IPS-15b (cell line): ENCODE measurements at regions not wholly inside any gene's neighbourhood (a gene's known extent, or its start where the extent isn't known, plus 50 kb on each side); places are given as distances from the start of the nearest gene placed in this dataset.

Experiments
- H3K27me3 ChIP-seq: one replicate; pipeline ENCODE4 v1.6.1; 2013; ENCODE audit warnings: low read length; ENCODE audit not compliant: control insufficient read depth, insufficient read depth
- H3K36me3 ChIP-seq: one replicate; pipeline ENCODE4 v1.6.1; 2013; ENCODE audit warnings: low read length; ENCODE audit not compliant: control insufficient read depth, insufficient read depth
- H3K4me1 ChIP-seq: one replicate; pipeline ENCODE4 v1.6.1; 2013; ENCODE audit warnings: mild to moderate bottlenecking, low read length; ENCODE audit not compliant: control insufficient read depth, insufficient read depth
- H3K4me3 ChIP-seq: one replicate; pipeline ENCODE4 v1.5.1; 2013; ENCODE audit warnings: low read depth, low read length
- H3K9ac ChIP-seq: one replicate; pipeline ENCODE4 v1.6.1; 2013; ENCODE audit warnings: low read depth, mild to moderate bottlenecking, low read length
- H3K9me3 ChIP-seq: one replicate; pipeline ENCODE4 v1.6.1; 2013; ENCODE audit warnings: mild to moderate bottlenecking, low read length; ENCODE audit not compliant: control insufficient read depth, insufficient read depth

GRCh38 chr11:122062763-122063162, 53.3 kb downstream of the BLID start:
- Histone ChIP-seq H3K9ac (no peak overlapping the region), H3K9me3 (no peaks in the 10 kb centered on the region), H3K36me3 (no peaks in the 10 kb centered on the region), H3K27me3 (no peaks in the 10 kb centered on the region), H3K4me3 (no peak overlapping the region), H3K4me1 (no peaks in the 10 kb centered on the region)

DNA sequence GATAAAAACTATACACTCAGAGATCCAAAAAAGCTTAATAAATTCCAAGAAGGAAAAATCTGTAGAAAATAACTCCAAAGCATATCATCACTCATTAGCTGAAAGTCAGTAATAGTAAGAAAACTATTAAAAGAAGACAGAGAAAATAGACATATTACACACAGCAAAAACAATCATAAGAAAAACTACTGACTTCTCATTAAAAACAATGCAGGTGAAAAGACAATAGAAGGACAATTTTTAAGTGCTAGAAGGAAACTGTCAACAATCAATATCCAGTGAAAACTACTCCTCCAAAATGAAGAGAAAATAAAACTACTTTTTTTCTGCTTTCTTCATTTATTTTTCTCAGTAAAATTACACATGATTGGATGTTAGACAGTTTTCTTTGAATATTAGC, 56.5 kb downstream of the BLID start:
- Histone ChIP-seq H3K9me3 (no peaks in the 10 kb centered on the region), H3K27me3 (no peaks in the 10 kb centered on the region), H3K4me3 (no peak overlapping the region), H3K4me1 (no peaks in the 10 kb centered on the region), H3K9ac (no peak overlapping the region), H3K36me3 (no peaks in the 10 kb centered on the region)

DNA sequence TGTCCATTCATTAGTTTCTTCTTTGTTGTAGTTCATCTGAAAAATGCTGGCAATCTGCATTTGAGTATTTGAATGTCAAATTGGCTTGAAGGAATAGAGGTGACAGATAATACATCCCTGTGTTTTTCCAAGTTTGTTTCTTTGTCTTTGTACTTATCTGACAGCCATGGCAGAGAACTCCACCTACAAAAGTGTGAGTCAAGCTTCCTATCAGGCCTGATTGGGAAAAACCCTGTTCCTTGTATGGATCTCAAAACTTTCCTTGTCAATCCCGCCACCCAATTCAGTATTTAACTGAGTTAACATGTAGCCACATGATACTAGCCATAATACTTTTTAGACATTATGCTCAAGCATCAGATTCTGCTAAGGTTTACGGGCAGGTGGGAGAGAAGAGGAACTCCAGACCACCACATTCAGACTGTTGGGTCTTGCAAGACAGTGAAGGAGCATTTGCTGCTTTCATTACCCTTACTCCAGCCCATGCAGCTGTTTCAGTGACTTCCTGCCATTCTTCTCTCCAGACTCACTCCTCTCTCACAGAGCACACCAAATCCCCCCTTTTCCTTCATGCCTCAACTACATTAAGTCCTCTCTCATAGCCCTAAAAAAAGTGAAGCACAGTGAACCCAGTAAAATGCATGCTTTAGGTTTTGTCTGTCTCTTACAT, 65.9 kb downstream of the BLID start:
- Histone ChIP-seq H3K9ac (no peak overlapping the region), H3K4me3 (no peak overlapping the region), H3K9me3 (no peaks in the 10 kb centered on the region), H3K36me3 (no peaks in the 10 kb centered on the region), H3K27me3 (no peaks in the 10 kb centered on the region), H3K4me1 (no peaks in the 10 kb centered on the region)

DNA sequence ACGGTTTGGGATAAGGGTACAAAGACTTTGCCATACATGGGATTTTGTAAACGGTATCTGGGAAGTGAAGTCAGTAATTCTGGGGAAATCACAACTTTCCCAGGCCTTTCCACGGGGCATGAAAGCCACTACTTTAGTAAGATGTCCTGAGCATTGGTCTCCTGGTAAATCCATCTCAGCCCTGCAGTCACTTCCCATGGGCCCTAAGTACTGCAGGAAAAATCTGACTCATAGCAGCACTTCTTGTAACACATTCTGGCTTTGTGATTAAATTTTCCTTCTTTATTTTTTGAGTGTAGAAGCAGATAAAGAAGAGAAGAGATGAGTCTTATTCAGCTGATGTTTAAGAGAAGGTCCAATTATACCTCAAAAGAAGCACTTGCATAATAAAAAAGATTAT, 67.6 kb downstream of the BLID start:
- H3K4me3 ChIP-seq = no peak overlapping the region
- H3K9ac ChIP-seq = no peak overlapping the region
- no peaks in the 10 kb centered on the region for H3K36me3 ChIP-seq
- no peaks in the 10 kb centered on the region for H3K9me3 ChIP-seq
- no peaks in the 10 kb centered on the region for H3K4me1 ChIP-seq
- H3K27me3 ChIP-seq = no peaks in the 10 kb centered on the region

DNA sequence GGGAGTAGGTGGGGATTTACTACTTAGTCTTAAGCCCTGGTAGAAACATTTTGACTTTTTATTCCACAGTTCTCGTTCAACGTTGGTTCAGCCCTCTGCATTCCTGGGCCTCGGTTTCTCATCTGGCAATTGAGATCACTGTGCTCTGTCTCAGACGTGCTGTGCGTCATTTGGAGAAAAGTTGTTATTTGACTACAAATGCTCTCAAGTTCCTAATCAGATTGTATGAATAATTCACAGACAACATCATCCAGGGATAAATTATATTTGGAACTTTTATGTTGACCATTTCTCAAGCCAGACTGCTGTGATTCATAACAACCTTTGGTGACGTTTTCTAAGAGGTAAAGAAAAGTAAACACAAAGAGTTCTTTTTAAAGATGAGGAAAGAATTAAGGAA, 69.2 kb downstream of the BLID start:
- H3K4me3 ChIP-seq = no peak overlapping the region
- no peaks in the 10 kb centered on the region for H3K4me1 ChIP-seq
- H3K27me3 ChIP-seq = no peaks in the 10 kb centered on the region
- no peak overlapping the region for H3K9ac ChIP-seq
- H3K36me3 ChIP-seq = no peaks in the 10 kb centered on the region
- H3K9me3 ChIP-seq = no peaks in the 10 kb centered on the region

GRCh38 chr11:122046438-122046837, 69.6 kb downstream of the BLID start:
- Histone ChIP-seq H3K9ac (no peak overlapping the region), H3K9me3 (no peaks in the 10 kb centered on the region), H3K36me3 (no peaks in the 10 kb centered on the region), H3K27me3 (no peaks in the 10 kb centered on the region), H3K4me1 (no peaks in the 10 kb centered on the region), H3K4me3 (no peak overlapping the region)

- peaks cover 2% of the 10 kb centered on the region for H3K4me1 ChIP-seq
- H3K9ac ChIP-seq = no peak overlapping the region
- no peaks in the 10 kb centered on the region for H3K27me3 ChIP-seq
- no peaks in the 10 kb centered on the region for H3K9me3 ChIP-seq
- no peaks in the 10 kb centered on the region for H3K36me3 ChIP-seq
- H3K4me3 ChIP-seq = no peak overlapping the region
Observed at GRCh38 chr11:122045181-122045586, 70.8 kb downstream of the BLID start.

DNA sequence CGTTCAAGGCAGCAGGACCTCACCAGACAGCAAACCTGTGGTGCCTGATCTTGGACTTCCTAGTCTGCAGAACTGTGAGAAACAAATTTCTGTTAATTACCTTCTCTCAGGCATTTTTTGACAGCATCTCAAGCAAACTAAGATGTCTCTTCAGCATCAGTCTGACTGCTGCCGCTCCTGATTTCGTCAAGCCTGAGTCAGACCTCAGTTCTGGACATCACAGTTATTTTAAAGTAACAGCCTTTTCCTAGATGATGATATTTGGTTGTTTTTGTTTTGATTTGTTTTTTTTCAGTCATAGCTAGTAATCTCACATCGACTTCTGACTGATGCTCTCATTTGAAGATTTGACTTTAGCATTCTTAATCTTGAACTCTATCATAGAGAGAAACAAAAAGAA, 71.9 kb downstream of the BLID start:
- peaks cover 2% of the 10 kb centered on the region for H3K27me3 ChIP-seq
- no peak overlapping the region for H3K9ac ChIP-seq
- no peaks in the 10 kb centered on the region for H3K36me3 ChIP-seq
- H3K9me3 ChIP-seq = no peaks in the 10 kb centered on the region
- no peak overlapping the region for H3K4me3 ChIP-seq
- H3K4me1 ChIP-seq = peaks cover 4% of the 10 kb centered on the region

DNA sequence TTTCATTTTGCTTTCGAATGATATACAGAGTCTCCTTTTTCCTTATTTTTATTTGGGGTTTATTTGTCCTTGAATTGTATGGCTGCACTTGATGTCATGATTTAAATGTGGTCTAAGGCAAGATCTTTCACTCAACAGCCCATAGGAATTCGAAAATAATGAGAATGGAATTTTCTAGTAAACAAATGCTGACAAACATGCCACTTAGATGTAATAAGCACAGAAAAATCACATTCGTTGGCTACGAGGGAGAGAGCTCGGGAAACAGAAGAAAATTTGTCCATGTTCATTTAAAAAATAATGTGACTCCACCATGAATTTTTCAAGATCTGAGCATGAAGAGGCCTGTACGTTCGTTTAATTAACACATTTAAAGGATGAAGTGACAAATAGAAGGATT, 73.0 kb downstream of the BLID start:
- Histone ChIP-seq H3K36me3 (no peaks in the 10 kb centered on the region), H3K27me3 (peaks cover 2% of the 10 kb centered on the region), H3K9me3 (no peaks in the 10 kb centered on the region), H3K4me3 (no peak overlapping the region), H3K4me1 (peaks cover 8% of the 10 kb centered on the region), H3K9ac (no peak overlapping the region)

- H3K9me3 ChIP-seq = no peaks in the 10 kb centered on the region
- H3K36me3 ChIP-seq = no peaks in the 10 kb centered on the region
- H3K27me3 ChIP-seq = peaks cover 2% of the 10 kb centered on the region
- no peak overlapping the region for H3K9ac ChIP-seq
- H3K4me3 ChIP-seq = no peak overlapping the region
- peaks cover 13% of the 10 kb centered on the region for H3K4me1 ChIP-seq
Observed at GRCh38 chr11:122040464-122040863, 75.6 kb downstream of the BLID start.

DNA sequence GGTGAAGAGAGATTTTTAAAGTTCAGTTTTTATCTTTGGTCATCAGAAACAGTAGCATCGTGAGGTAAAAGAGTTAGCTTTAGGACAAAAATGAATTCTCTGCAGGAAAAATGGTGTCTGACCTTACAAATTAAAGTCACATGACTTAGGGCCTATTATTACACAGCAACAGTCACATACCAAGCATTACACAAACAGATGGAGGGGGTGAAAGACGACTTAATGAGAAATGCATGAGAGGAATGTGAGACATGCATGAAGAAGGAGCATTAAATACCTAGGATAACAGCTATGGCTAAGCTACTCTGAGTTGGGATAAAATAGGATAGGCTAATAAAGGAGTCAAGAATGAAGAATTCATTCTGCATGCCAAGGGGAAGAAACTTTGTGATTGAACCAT, 77.5 kb downstream of the BLID start:
- peaks cover 13% of the 10 kb centered on the region for H3K4me1 ChIP-seq
- H3K27me3 ChIP-seq = peaks cover 2% of the 10 kb centered on the region
- no peak overlapping the region for H3K4me3 ChIP-seq
- H3K9me3 ChIP-seq = no peaks in the 10 kb centered on the region
- no peaks in the 10 kb centered on the region for H3K36me3 ChIP-seq
- no peak overlapping the region for H3K9ac ChIP-seq

- Histone ChIP-seq H3K27me3 (peaks cover 2% of the 10 kb centered on the region), H3K9ac (no peak overlapping the region), H3K9me3 (no peaks in the 10 kb centered on the region), H3K4me3 (no peak overlapping the region), H3K4me1 (peaks cover 13% of the 10 kb centered on the region), H3K36me3 (no peaks in the 10 kb centered on the region)
Observed at GRCh38 chr11:122037911-122038310, 78.1 kb downstream of the BLID start.
